ENCODE measurements at regions not wholly inside any gene's neighbourhood (a gene's known extent, or its start where the extent isn't known, plus 50 kb on each side); places are given as distances from the start of the nearest gene placed in this dataset.

GRCh38 chr3:99485286-99485685 is 153.1 kb upstream of the COL8A1 start:
- H3K4me3 ChIP-seq (ENCODE audit: low read length) = no peak overlapping the region
- no peak for DNase-seq (ENCODE audit: low read depth)
- no peak for TF ChIP-seq CTCF (conservative IDR thresholded peaks at IDR 0.05; ENCODE audit: low read length)

GRCh38 chr3:99484871-99485270 is 153.5 kb upstream of the COL8A1 start:
- H3K4me3 ChIP-seq (ENCODE audit: low read length) = no peak overlapping the region
- peak; percentile 91 for DNase-seq (ENCODE audit: low read depth)
- peak; percentile 23; the same call in 1 of the 2 replicates for TF ChIP-seq CTCF (conservative IDR thresholded peaks at IDR 0.05; ENCODE audit: low read length)

- H3K4me3 ChIP-seq (ENCODE audit: low read length) = no peak overlapping the region
- no peak for TF ChIP-seq CTCF (conservative IDR thresholded peaks at IDR 0.05; ENCODE audit: low read length)
These were observed 154.6 kb upstream of the COL8A1 start for GRCh38 chr3:99483841-99484240.

GRCh38 chr3:99482191-99482590 is 156.2 kb upstream of the COL8A1 start:
- no peak overlapping the region for H3K4me3 ChIP-seq (ENCODE audit: low read length)
- no peak for DNase-seq (ENCODE audit: low read depth)
- TF ChIP-seq CTCF (conservative IDR thresholded peaks at IDR 0.05; ENCODE audit: low read length) = no peak

More at GRCh38 chr3:99483841-99484240, 154.6 kb upstream of the COL8A1 start:
- no peak for DNase-seq (ENCODE audit: low read depth)

- no peak for TF ChIP-seq CTCF (conservative IDR thresholded peaks at IDR 0.05; ENCODE audit: low read length)
- no peak for DNase-seq (ENCODE audit: low read depth)
- H3K4me3 ChIP-seq (ENCODE audit: low read length) = no peak overlapping the region
These were observed 156.8 kb upstream of the COL8A1 start for GRCh38 chr3:99481561-99481960.

GRCh38 chr3:99479768-99480167 is 158.6 kb upstream of the COL8A1 start:
- no peak for DNase-seq (ENCODE audit: low read depth)
- TF ChIP-seq CTCF (conservative IDR thresholded peaks at IDR 0.05; ENCODE audit: low read length) = no peak
- H3K4me3 ChIP-seq (ENCODE audit: low read length) = no peak overlapping the region

GRCh38 chr3:99477650-99478049 is 160.7 kb upstream of the COL8A1 start:
- no peak overlapping the region for H3K4me3 ChIP-seq (ENCODE audit: low read length)
- no peak for DNase-seq (ENCODE audit: low read depth)
- no peak for TF ChIP-seq CTCF (conservative IDR thresholded peaks at IDR 0.05; ENCODE audit: low read length)

Data from AG10803 (cell line).